ENCODE measurements at regions not wholly inside any gene's neighbourhood (a gene's known extent, or its start where the extent isn't known, plus 50 kb on each side); places are given as distances from the start of the nearest gene placed in this dataset.
"Not testable (repeated sequence)": the region's sequence is repeated elsewhere in the genome, so short reads cannot be mapped to it uniquely, and the experiment has no call there.

DNA sequence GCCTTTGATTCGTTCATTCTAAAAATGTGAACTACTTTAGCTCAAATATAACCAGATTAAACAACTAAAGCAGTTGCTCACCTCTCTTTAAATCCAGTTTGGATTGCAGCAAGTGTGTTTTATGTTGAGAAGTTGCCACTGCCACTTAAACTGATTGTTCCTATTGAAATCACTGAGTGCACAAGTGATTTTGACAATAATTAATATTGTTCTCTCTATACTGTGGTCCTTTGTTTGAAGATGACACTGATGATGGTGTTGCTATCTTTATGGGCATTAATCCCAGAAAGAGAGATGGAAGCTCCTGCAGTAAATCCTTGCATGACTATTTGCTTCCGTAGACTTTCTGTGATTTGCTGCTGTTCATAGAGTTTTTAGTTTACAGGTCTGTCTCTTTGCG is 251.4 kb upstream of the ZEB2 start:
- Histone ChIP-seq H3K9me2 (ENCODE audit: insufficient read depth) (no peaks in the 10 kb centered on the region), H3K4me2 (no peak overlapping the region), H3F3A (ENCODE audit: insufficient read depth, low read depth) (no peaks in the 10 kb centered on the region), H4K20me1 (ENCODE audit: insufficient read depth) (no peaks in the 10 kb centered on the region), H2AFZ (no peak overlapping the region), H3K79me2 (ENCODE audit: low read depth) (no peaks in the 10 kb centered on the region), H3K36me3 (ENCODE audit: low read depth) (no peaks in the 10 kb centered on the region), H3K27ac (no peak overlapping the region), H3K4me3 (no peak overlapping the region), H3K9me3 (ENCODE audit: insufficient read depth, low read depth) (no peaks in the 10 kb centered on the region), H3K4me1 (replicated peaks; ENCODE audit: insufficient read depth) (no peaks in the 10 kb centered on the region), H3K27me3 (ENCODE audit: insufficient read depth, low read depth) (no peaks in the 10 kb centered on the region)
- ChIA-PET CTCF (no interaction called here), POLR2A (ENCODE audit: unreplicated experiment) (no interaction called here)
- DNase-seq: no peak
- TF ChIP-seq, protein P1, sequence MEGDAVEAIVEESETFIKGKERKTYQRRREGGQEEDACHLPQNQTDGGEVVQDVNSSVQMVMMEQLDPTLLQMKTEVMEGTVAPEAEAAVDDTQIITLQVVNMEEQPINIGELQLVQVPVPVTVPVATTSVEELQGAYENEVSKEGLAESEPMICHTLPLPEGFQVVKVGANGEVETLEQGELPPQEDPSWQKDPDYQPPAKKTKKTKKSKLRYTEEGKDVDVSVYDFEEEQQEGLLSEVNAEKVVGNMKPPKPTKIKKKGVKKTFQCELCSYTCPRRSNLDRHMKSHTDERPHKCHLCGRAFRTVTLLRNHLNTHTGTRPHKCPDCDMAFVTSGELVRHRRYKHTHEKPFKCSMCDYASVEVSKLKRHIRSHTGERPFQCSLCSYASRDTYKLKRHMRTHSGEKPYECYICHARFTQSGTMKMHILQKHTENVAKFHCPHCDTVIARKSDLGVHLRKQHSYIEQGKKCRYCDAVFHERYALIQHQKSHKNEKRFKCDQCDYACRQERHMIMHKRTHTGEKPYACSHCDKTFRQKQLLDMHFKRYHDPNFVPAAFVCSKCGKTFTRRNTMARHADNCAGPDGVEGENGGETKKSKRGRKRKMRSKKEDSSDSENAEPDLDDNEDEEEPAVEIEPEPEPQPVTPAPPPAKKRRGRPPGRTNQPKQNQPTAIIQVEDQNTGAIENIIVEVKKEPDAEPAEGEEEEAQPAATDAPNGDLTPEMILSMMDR (conservative IDR thresholded peaks at IDR 0.05): no peak
- TF ChIP-seq EZH2 (IDR thresholded peaks at IDR 0.05; ENCODE audit: low read depth): no peak
- intact Hi-C loops (cut with micrococcal nuclease; ENCODE audit: unreplicated experiment): no loop called here
- BruUV-seq (replicated peaks): no TSS peak

DNA sequence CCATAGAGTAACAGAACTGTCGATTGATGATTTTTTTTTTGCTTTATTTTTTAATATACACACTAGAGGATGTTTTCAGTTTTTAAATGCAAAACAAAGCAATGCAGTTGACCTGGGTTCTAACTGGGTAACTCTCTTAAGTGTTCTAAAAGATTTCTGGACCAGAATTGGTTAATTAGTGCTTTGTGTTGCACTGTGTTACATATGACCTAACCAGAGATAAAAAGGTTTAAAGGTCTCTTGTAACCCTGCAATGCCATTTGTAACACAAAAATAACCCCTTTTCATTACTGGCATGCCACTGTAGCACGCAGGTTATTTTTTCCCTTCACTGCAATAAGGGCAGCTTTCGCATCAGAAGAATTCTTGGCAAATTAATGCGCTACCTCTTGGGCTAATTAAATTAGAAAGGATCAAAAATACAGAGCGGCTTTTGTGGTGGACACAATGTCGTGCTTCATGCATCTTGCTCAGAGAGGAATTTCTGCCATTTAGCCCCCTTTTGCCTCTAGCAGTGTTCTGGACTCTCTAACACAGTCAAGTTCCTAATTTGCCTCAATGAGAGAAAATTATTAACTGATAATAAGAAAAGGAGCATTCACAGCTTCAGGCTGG is 250.8 kb upstream of the ZEB2 start:
- ChIA-PET CTCF (no interaction called here), POLR2A (ENCODE audit: unreplicated experiment) (no interaction called here)
- no peak overlapping the region for H3K4me3 ChIP-seq
- DNase-seq: no peak
- no peaks in the 10 kb centered on the region for H3K9me3 ChIP-seq (ENCODE audit: insufficient read depth, low read depth)
- H2AFZ ChIP-seq: no peak overlapping the region
- intact Hi-C loops (cut with micrococcal nuclease; ENCODE audit: unreplicated experiment): no loop called here
- H3K36me3 ChIP-seq (ENCODE audit: low read depth): no peaks in the 10 kb centered on the region
- no peaks in the 10 kb centered on the region for H4K20me1 ChIP-seq (ENCODE audit: insufficient read depth)
- no peaks in the 10 kb centered on the region for H3K79me2 ChIP-seq (ENCODE audit: low read depth)
- no peaks in the 10 kb centered on the region for H3F3A ChIP-seq (ENCODE audit: insufficient read depth, low read depth)
- no peaks in the 10 kb centered on the region for H3K9me2 ChIP-seq (ENCODE audit: insufficient read depth)
- H3K27me3 ChIP-seq (ENCODE audit: insufficient read depth, low read depth): no peaks in the 10 kb centered on the region
- H3K27ac ChIP-seq: no peak overlapping the region
- TF ChIP-seq, protein P1 (conservative IDR thresholded peaks at IDR 0.05): no peak
- TF ChIP-seq EZH2 (IDR thresholded peaks at IDR 0.05; ENCODE audit: low read depth): no peak
- H3K4me2 ChIP-seq: no peak overlapping the region
- no peaks in the 10 kb centered on the region for H3K4me1 ChIP-seq (replicated peaks; ENCODE audit: insufficient read depth)
- no TSS peak for BruUV-seq (replicated peaks)

DNA sequence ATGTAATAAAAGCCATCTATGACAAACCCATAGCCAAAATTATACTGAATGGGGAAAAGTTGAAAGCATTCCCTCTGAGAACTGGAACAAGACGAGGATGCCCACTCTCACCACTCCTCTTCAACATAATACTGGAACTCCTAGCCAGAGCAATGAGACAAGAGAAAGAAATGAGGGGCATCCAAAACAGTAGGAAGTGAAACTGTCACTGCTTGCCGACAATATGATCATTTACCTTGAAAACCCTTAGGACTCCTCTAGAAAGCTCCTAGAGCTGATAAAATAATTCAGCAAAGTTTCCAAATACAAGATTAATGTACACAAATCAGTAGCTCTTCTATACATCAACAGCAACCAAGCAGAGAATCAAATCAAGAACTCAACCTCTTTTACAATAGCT is 241.0 kb upstream of the ZEB2 start:
- DNase-seq; H3K36me3 ChIP-seq (ENCODE audit: low read depth); H3F3A ChIP-seq (ENCODE audit: insufficient read depth, low read depth); intact Hi-C loops (cut with micrococcal nuclease; ENCODE audit: unreplicated experiment); H3K4me2 ChIP-seq; H3K27ac ChIP-seq; H3K4me3 ChIP-seq; CTCF ChIA-PET; H3K9me3 ChIP-seq (ENCODE audit: insufficient read depth, low read depth); POLR2A ChIA-PET (ENCODE audit: unreplicated experiment); H4K20me1 ChIP-seq (ENCODE audit: insufficient read depth); H3K79me2 ChIP-seq (ENCODE audit: low read depth); BruUV-seq (replicated peaks); H3K27me3 ChIP-seq (ENCODE audit: insufficient read depth, low read depth); H3K9me2 ChIP-seq (ENCODE audit: insufficient read depth); H2AFZ ChIP-seq; H3K4me1 ChIP-seq (replicated peaks; ENCODE audit: insufficient read depth): not testable (repeated sequence)

DNA sequence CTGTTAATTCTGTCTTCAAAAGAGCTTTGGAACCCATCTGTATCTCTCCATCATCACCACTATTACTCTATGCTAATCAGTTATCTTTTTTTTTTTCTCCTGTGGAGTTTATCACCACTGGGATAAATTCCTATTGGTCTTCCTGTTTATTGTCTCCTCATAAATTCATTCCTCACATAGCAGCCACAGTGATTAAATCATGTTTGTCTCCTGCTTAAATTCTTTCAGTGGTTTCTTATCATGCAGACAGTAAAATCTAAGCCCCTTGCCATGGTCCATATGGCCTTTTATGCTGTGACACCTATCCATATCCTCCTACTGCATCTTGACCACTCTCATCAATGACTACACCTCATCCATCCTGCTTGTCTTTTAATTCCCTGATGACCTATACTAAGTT is 239.8 kb upstream of the ZEB2 start:
- Histone ChIP-seq H3K9me2 (ENCODE audit: insufficient read depth) (no peaks in the 10 kb centered on the region), H3K36me3 (ENCODE audit: low read depth) (no peaks in the 10 kb centered on the region), H3K9me3 (ENCODE audit: insufficient read depth, low read depth) (no peaks in the 10 kb centered on the region), H4K20me1 (ENCODE audit: insufficient read depth) (no peaks in the 10 kb centered on the region), H3K4me2 (no peak overlapping the region), H3F3A (ENCODE audit: insufficient read depth, low read depth) (no peaks in the 10 kb centered on the region), H2AFZ (no peak overlapping the region), H3K4me3 (no peak overlapping the region), H3K4me1 (replicated peaks; ENCODE audit: insufficient read depth) (no peaks in the 10 kb centered on the region), H3K27ac (no peak overlapping the region), H3K27me3 (ENCODE audit: insufficient read depth, low read depth) (no peaks in the 10 kb centered on the region), H3K79me2 (ENCODE audit: low read depth) (no peaks in the 10 kb centered on the region)
- POLR2A ChIA-PET (ENCODE audit: unreplicated experiment): no interaction called here
- BruUV-seq (replicated peaks): no TSS peak
- no peak for DNase-seq
- CTCF ChIA-PET: no interaction called here
- intact Hi-C loops (cut with micrococcal nuclease; ENCODE audit: unreplicated experiment): no loop called here
- no peak for TF ChIP-seq EZH2 (IDR thresholded peaks at IDR 0.05; ENCODE audit: low read depth)
- TF ChIP-seq, protein P1 (conservative IDR thresholded peaks at IDR 0.05): no peak

DNA sequence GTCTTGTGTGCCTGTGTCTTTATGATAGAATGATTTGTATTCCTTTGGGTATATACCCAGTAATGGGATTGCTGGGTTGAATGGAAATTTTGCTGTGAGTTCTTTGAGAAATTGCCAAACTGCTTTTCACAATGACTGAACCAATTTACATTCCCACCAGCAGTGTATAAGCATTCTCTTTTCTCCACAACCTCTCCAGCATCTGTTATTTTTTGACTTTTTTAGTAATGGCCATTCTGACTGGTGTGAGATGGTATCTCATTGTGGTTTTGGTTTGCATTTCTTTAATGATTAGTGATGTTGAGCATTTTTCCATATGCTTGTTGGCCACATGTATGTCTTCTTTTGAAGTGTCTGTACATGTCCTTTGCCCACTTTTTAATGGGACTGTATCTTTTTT is 238.3 kb upstream of the ZEB2 start:
- H3K27ac ChIP-seq; POLR2A ChIA-PET (ENCODE audit: unreplicated experiment); H4K20me1 ChIP-seq (ENCODE audit: insufficient read depth); H3F3A ChIP-seq (ENCODE audit: insufficient read depth, low read depth); BruUV-seq (replicated peaks); intact Hi-C loops (cut with micrococcal nuclease; ENCODE audit: unreplicated experiment); H2AFZ ChIP-seq; H3K4me2 ChIP-seq; H3K9me2 ChIP-seq (ENCODE audit: insufficient read depth); H3K36me3 ChIP-seq (ENCODE audit: low read depth); CTCF ChIA-PET; H3K79me2 ChIP-seq (ENCODE audit: low read depth); H3K4me1 ChIP-seq (replicated peaks; ENCODE audit: insufficient read depth); H3K4me3 ChIP-seq; H3K27me3 ChIP-seq (ENCODE audit: insufficient read depth, low read depth); H3K9me3 ChIP-seq (ENCODE audit: insufficient read depth, low read depth); DNase-seq: not testable (repeated sequence)
